Eye (tissue), 1 donor: ENCODE measurements at regions not wholly inside any gene's neighbourhood (a gene's known extent, or its start where the extent isn't known, plus 50 kb on each side); places are given as distances from the start of the nearest gene placed in this dataset.
"Not testable (repeated sequence)": the region's sequence is repeated elsewhere in the genome, so short reads cannot be mapped to it uniquely, and the experiment has no call there.

Experiments used
- DNase-seq: peaks from one replicate; pipeline ENCODE4 v3.0.0-alpha.2; 2015

DNA sequence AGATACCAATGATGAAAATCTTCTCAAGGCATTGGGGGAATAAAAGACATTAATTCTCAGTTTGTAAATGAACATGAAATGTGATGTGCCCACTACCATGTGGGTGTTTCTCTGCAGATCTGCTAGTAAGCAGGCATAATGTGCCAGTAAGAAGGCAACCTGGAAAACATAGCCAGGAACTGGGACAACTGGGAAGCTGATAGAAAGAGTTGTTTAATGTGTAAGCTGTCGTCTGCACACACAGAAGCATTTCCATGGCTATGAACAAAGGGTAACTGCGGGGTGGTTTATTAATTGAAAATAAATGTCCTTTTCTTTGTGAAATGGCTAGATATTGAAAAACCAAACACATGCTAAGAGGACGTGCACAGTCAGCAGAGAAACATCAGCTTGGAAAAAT, 52.0 kb downstream of the ZC3H11B start:
- DNase-seq: no peak

DNA sequence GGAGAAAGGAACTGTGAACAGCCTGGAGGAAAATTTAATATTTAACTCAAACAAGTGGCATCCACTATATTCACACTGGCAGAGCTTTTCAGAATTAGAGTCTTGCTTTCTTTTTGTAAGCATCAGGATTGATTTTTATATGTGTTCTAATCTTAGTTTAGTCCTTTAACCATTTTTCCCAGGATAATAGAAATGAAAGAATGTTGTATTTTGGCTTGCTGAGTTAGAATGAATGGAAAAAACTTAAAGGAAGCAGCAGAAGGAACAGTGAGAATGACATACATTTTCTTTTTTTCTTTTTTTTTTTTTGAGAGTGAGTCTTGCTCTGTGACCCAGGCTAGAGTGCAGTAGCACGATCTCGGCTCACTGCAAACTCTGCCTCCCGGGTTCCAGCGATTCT, 53.0 kb downstream of the ZC3H11B start:
- no peak for DNase-seq

DNA sequence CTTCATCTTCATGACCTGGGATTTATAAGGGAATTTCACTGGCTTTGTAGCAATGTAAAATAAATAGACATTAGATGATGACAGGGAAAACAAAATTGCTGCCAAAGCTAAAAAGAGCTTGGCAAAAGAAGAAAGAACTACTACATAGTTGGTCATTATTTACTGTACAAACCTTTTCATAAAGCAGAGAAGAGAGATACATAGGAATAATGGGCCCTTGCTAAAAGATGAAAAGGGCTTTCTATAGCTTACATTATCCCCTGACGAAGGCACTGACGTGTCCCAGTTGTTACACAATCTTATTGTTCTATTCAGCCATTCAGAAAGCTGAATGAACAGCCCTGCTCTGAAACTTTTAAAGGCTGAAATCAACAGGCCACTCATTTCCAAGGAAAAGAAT, 57.1 kb downstream of the ZC3H11B start:
- DNase-seq: peak; percentile 68

DNA sequence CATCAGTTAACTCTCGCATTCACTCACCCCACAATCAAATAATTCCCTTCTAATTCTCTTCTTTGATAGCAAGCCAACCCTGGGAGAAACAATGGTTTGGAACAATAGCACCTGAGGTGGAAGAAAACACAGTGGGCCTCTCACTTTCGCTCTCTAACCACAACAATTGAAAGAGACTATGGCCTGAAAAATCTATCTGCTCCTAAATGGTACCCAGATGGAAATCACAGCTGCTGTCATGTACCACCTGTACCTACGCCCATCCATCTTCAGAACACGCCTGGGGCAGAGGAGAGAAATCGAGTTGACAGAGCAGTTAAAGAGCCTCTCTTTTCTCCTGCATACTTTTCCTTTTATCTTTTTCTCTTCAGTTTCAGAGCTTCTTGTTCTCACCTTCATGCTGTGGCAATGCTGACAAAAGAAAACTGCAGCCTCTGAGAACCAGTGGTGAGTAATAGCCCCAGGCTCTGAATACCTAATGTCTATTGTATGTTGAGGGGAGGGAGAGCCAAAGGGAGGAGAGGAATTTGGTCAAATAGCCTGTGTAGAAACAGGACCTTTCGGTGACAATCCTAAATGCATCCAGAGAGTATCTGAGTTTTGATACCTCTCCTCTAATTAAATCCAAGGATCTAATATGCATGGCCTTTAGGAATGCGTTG, 57.7 kb downstream of the ZC3H11B start:
- peak; percentile 63 for DNase-seq

DNA sequence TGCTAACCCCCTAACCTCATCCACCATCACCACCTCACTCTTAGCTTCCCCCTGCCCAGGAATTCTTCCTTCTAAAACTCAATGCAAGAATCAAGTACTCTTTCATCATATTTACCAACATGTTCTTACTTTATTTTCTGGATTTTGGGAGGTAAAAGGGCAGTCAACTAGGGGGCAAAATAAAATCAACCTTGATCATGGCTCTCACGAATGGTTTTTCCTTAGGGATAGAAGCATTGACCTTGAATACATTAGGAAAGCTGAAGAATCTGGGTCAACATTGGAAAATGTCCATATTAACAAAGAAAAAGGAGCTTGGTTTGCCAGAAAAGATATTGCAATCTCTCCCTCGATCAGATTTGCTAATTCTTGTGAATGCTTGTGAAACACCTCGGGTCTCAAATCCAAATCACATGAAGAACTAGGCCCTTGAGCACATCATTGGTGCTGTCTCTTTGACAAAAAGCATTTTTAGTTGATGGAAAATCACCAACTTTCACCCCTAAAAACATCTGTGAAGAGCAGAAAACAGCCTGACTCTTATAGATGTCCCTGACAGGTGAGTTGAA, 58.9 kb downstream of the ZC3H11B start:
- DNase-seq: no peak

DNA sequence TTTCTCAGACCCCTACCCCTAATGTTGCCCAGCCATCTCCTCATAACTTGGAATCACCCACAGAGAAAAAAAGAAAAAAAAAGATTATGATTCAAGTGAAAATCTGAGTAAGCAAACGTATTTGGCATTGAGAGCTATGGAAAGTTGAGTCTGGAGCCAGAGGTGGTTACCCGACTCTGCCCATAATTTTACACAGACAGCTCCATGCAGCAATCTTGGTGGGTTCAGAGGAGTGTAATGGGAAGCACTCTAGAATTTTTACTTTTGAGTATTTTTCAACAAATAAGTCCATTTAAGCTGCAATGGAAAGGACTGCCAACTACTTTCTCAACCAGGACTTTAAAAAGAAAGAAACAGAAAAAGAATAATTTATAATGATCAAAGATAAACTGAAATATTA, 62.7 kb downstream of the ZC3H11B start:
- DNase-seq: no peak

DNA sequence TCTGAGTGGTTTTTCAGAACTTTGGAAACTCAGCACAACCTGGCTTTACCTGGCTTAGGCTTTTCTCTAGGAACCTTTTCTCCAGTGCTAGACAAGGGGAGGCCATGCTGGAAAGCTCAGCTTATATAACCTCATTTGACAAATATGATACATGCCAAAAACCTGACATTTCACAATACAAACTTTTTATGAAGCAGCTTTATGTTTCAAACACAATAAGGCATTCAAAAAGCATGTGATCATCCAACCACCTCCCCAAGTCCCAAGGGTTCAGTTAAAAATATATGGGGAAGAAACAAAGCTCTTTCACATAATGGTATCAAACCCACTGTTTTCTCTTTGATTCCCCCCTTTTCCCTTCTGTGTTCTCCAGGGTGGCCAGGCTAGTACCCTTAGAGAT, 63.7 kb downstream of the ZC3H11B start:
- no peak for DNase-seq

DNA sequence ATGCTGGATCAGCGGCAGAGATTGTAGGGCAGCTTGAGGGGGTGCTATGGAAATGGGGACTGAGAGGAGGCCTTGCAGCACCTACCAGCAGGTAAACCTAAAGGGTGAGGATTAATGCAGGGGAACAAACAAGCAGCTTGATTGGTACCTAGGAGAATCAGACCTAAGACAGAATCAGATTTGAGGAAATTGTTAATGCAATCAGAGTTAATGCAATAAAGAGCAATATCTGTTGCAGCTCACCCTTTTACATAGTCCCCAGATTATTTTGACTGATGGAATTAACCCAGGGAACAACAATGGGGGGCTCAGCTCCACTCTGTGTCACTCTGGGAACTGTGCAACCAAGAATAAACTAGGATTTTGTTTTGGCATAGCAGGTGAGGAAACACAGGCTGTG, 64.5 kb downstream of the ZC3H11B start:
- no peak for DNase-seq

DNA sequence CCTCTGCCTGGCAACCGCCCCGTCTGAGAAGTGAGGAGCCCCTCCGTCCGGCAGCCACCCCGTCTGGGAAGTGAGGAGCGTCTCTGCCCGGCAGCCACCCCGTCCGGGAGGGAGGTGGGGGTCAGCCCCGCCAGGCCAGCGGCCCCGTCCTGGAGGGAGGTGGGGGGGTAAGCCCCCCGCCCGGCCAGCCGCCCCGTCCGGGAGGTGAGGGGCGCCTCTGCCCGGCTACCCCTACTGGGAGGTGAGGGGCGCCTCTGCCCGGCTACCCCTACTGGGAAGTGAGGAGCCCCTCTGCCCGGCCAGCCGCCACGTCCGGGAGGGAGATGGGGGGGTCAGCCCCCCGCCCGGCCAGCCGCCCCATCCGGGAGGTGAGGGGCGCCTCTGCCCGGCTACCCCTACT, 67.1 kb downstream of the ZC3H11B start:
- DNase-seq: not testable (repeated sequence)

DNA sequence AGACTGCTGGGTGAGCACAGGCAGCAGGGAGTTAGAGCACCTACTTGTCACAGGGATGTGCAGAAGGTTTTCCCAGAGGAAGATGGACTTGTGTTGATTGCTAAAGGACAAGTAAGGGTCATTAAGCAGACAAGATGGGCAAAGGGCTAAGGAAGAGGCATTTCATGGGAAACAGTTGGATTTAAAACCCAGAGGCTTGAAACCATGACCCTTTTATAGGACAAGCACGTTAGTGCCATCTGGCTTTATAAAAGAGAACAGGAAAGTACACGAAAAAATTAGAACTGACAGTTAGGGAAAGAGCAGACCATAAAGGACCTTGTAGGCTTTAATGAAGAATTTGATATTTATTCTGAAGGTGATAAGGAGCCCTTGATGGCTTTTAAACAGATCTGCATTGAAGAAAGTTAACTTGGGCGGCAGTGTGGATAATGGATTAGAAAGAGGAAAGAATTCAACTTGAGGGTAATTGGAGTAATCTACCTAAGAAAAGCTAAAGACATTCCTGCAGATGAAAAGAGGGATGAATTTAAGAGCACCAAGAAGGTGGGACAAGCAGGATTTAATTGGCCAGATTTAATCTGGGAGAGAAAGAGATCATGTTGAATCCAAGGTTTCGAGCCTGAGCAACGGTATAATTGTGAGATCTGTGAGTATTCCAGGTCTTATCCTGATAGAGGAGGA, 68.6 kb downstream of the ZC3H11B start:
- DNase-seq: no peak

DNA sequence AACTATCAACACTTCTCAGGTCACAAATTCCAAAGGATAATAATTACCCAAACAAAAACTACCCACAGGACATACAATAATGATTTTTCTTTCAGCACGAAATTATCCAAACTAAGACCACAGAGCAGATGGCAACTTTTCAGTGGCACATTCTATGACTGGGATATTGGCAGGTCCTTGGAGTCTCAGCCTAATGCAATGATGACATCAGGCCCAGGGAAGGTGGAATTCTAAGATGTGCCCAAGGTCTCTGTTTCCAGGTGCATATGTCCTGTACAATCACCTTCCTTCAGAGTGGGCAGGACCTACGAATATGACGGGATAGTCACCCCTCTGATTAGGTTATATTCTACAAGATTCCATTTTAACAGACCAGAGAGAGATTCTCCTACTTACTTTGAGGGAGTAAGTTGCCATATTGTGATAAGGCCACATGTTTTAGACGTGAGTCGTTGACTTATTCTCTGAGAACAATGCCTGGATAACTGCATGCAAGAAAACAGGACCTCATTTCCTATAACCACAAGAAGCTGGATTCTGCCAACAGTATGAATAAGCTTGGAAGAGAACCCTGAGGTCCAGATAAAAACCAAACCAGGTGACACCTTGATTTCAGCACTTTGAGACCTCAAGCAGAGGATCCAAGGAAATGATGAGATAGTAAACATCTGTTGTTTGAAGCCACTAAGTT, 69.9 kb downstream of the ZC3H11B start:
- DNase-seq: no peak

DNA sequence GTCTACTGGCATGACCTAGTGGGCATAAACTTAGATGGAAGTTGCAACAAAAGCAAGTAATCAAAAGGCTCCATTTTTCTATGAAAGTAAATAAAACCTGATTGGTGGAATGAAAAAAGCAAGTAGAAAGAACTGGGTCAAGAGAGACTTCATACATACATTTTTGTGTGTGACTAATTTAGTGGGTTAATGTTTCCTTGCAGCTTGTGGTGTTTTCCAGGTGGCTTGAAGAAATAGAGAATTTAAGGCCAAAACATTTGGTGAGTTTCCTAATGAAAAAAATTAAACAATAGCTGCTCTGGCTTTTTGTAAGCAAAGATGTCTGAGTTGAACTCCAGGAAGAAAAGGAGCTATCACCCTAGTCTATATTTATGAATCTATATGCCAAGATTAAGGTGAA, 71.0 kb downstream of the ZC3H11B start:
- no peak for DNase-seq

DNA sequence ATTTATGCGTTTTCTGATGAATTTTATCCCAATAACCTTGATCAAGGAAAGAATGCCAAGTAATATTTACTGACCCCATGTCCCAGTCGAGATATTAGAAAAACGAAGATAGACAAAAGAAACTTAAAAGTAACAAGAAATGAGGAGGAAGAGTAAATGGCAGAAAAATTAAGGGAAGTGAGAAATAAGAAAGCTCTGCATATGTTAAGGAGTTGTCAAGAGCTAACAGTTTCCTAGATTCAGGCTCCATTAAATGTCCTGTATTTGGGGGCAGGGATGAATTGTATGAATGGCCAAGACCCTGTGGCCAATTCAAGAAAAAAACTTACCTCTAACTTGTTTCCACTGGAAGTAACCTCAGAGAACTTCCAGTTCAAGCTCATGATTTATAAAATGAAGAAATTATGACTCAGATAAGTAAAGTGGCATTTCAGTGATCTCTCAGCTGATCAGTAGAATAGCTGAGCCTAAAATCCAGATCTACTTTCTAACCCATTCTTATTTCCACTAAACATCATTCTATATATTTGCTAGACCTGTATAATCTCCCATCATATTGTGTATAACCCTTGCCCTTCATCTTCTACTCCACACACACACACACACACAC, 73.2 kb downstream of the ZC3H11B start:
- no peak for DNase-seq

DNA sequence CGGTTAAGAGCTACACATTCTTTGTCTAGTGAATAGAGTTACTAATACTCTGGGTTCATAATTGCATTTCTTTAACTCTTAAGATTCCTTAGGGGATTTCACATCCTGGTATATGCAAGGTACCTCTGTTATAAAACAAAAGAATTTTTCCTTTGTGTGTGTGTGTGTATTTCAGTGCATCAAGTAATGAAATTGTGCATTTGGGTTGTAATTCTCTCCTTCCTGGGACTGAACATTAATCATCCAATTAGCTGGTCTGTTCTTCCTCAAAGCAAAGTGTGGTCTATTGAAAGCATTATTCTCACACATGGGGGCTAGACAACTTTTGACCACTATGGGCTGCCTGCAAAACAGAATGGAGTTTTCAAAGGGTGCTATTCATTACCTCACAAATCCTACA, 74.0 kb downstream of the ZC3H11B start:
- DNase-seq: no peak

DNA sequence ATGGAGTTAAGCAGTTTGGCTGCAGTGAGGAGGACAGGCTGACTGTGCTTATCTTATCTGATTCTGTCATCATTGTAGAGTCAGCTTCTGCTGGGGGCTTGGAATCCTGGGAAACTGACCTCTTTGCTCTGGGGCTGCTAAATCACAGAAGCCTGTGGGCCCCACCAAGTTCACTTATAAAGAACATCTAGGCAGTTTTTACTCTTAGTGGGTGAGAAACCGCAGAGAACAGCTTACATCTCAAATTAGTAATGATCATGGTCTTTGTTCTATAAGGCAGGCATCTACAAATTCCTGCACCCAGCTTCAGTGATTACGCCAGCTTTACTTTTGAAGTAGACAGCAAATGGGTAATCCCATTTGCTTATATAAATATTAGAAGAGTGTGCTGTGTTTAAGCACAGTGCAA, 75.7 kb downstream of the ZC3H11B start:
- DNase-seq: no peak

DNA sequence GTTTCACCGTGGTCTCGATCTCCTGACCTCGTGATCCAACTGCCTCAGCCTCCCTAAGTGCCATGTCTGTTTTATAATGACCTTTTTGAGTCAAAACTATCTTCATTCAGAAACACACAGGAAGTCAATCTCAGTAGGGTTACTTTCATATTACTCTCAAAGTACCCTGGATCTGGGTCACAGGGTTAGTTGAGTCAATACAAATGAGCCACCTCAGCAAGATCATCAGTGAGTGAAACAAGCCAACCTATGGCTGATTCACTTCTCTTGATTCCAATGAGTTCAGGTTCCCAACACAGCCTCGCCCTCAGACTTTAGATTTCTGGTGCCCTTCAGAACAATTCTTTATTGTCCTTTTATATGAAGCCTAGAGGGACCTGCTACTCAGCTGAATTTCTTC, 76.9 kb downstream of the ZC3H11B start:
- DNase-seq: no peak

DNA sequence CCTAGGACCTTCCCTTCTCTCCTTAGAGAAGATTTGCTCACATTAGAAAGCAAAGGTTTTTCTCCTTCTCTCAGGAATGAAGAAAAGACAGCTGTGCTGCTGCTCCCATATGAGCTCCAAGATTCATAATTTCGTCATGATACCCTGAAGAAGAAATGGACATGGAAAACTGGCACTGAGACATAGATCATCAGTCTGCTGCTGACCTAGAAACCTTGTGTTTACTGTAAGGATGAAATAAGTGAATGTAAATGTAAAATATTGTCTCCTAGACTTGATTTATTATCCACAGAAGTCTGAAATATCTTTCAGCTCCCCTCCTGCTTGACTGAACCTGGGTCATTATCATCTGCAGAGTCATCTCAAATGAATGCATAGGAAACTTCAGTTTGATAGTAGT, 77.9 kb downstream of the ZC3H11B start:
- DNase-seq: no peak

DNA sequence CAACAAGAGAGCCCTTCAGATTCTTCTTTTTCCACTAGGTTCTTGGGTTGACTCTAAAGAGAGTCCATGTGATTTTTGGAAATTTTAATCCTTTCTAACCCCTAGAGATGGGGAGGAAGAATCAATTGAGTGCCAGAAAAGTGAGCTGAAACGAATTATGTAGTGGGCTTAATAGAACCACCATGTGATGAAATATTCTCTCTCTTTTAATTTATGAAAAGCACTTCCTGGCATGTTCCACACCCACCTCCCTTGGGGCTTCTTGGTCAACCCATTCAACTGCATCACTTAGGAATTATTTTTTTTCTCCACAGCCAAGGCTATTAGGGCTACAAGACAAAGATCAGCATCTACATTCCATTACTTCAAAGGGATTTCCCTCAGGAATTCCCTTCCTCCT, 79.6 kb downstream of the ZC3H11B start:
- no peak for DNase-seq

DNA sequence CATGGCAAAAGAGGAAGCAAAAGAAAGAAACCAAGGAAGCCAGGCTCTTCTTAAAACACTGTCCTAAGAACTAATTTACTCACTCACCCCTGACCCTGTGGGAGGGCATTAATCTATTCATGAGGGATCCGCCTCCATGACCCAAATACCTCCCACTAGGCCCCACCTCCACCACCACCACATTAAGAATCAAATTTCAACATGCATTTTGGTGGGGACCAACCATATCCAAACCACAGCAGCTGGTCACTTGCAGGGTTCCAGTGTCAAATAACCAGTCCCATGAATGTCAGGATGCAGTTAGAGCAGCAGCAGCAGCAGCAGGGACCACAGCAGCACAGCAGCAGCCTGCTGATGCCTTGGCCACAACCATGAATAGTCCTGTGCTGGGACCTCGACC, 83.8 kb downstream of the ZC3H11B start:
- no peak for DNase-seq

DNA sequence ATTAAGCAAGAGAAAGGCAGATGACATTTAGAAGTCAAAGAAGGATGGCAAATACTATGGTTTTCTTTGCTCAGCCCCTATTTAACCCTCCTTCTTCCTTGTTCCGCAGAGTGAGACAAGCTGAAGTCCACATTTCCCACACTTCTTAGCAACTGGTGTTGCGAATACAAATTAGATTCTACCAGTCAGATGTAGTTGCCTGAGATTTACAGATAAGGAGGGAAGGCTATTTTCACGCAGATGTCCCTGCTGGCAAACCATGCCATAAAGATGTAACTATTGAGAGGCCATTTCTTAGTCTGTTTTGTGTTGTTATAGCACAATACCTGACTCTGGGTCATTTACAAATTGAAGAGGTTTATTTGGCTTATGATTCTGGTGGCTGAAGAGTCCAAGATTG, 84.3 kb downstream of the ZC3H11B start:
- no peak for DNase-seq

DNA sequence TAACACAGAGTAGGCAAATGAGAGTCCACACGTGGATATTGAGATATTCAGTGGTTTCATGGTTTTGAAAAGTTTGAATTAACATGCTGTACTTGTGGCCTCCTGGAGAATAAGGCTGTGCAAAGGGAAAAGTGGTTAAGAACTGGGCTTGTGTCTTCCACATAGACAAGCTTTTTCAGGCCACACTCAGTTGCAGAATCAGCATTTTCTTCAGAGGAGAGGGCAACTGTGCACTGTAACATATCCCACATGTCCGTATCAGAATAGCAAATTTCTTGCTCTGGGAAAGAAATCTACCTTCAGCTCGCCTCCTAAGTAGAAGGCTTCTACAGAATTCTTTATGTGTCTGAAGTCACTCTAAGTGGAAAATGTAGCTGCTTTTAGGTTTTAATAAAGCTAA, 84.9 kb downstream of the ZC3H11B start:
- DNase-seq: no peak

DNA sequence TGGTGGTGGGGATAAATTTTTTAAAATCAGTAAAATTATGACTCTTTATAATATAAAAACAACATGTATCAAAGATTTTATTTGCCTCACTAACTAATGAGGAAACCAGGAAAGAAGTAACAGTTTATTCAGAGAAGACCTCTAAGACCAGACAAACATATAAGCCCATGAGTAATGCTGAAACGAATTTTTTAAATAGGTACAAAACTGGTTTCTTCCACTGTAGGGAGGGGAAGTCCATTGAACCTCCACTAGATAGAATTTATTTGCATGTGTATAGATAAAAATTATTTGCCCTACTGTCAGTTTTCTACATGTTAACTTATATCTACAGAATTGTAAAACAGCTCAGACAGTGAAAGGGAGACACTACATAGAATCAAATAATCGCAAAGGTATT, 86.8 kb downstream of the ZC3H11B start:
- DNase-seq: no peak

DNA sequence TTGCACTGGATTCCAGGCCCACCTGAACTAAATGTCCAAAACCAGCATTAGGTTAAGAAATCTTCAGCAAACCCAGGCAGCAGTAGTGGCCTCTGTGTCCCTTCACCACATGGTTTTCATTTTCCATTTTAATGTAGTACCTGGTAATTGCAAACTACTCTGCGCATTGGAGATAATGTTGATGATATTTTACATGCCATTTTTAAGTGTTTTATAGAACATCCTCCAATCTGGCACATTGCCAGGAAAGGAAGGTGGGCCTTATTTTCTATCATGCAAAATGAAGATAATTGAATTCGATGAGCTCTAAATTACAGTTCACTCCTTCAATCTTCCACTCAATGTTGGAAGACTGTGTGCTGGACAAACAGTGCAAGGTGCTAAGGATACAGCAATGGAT, 89.5 kb downstream of the ZC3H11B start:
- DNase-seq: no peak

DNA sequence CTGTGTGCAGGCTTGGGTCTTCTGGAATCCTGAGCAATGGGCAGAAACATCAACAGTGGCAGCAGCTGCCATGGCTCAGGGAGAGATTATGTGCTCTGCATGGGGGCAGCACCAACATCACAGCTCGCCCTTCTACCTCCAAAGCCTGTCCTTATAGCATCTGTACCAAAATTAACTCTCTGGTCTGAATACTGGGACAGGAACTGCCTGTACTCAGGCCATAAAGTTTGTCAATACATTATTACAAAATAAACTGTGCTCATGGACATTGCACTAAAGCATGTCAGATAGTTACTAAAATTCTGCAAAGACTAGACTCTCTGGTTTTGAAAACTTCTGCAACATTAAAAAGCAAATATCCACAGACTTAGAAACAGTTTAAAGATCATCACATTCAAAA, 91.6 kb downstream of the ZC3H11B start:
- DNase-seq: no peak
